ENCODE measurements at regions not wholly inside any gene's neighbourhood (a gene's known extent, or its start where the extent isn't known, plus 50 kb on each side); places are given as distances from the start of the nearest gene placed in this dataset.

DNA sequence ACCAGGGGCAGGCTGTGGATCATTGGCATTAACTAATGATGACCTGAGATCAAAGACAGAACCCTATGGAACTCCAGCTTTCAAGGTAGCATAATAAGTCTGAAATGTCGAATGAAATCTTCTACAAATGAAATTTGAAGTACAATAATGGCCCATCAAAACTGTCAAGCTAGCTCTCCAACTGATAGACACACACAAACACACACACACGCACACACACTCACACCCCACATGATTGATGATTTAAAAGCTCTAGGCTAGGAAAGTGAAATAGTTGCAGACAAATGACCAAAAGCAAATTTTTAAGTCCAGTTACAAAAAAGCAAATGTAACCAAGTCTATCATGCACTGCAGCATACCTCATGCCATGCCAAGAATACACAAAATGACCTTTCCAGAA lies 655.7 kb downstream of the C4orf33 start:
- H3K27me3 Mint-ChIP-seq: no peaks in the 10 kb centered on the region
- no peak overlapping the region for H3K27ac ChIP-seq (ENCODE audit: low read depth in 1 of 2, low read length in 2 of 2)
- intact Hi-C loops (cut with DNase I, micrococcal nuclease): no loop called here
- H3K4me3 Mint-ChIP-seq: no peak overlapping the region
- no peaks in the 10 kb centered on the region for H3K36me3 Mint-ChIP-seq (ENCODE audit: low read depth)
- no peak for ATAC-seq (ENCODE audit: poor library complexity)
- H3K9me3 Mint-ChIP-seq: peaks cover 3% of the 10 kb centered on the region
- no peak for DNase-seq
- no peaks in the 10 kb centered on the region for H3K9me3 ChIP-seq (ENCODE audit: control insufficient read depth in 1 of 2, insufficient read depth in 1 of 2, low read length in 2 of 2)
- no peak overlapping the region for H3K27ac Mint-ChIP-seq
- no peak overlapping the region for H3K4me3 ChIP-seq (ENCODE audit: low read length)
- H3K27me3 ChIP-seq (ENCODE audit: control insufficient read depth in 1 of 2, insufficient read depth in 2 of 2, low read length in 2 of 2): no peaks in the 10 kb centered on the region
- TF ChIP-seq, protein P1, sequence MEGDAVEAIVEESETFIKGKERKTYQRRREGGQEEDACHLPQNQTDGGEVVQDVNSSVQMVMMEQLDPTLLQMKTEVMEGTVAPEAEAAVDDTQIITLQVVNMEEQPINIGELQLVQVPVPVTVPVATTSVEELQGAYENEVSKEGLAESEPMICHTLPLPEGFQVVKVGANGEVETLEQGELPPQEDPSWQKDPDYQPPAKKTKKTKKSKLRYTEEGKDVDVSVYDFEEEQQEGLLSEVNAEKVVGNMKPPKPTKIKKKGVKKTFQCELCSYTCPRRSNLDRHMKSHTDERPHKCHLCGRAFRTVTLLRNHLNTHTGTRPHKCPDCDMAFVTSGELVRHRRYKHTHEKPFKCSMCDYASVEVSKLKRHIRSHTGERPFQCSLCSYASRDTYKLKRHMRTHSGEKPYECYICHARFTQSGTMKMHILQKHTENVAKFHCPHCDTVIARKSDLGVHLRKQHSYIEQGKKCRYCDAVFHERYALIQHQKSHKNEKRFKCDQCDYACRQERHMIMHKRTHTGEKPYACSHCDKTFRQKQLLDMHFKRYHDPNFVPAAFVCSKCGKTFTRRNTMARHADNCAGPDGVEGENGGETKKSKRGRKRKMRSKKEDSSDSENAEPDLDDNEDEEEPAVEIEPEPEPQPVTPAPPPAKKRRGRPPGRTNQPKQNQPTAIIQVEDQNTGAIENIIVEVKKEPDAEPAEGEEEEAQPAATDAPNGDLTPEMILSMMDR (IDR thresholded peaks at IDR 0.05): no peak
- no peaks in the 10 kb centered on the region for H3K4me1 ChIP-seq (ENCODE audit: insufficient read depth, low read length)
- CTCF ChIA-PET: no interaction called here
- no peaks in the 10 kb centered on the region for H3K36me3 ChIP-seq (ENCODE audit: insufficient read depth, low read length)
- POLR2A ChIA-PET: no interaction called here
- no peaks in the 10 kb centered on the region for H3K4me1 Mint-ChIP-seq (ENCODE audit: low read depth)

DNA sequence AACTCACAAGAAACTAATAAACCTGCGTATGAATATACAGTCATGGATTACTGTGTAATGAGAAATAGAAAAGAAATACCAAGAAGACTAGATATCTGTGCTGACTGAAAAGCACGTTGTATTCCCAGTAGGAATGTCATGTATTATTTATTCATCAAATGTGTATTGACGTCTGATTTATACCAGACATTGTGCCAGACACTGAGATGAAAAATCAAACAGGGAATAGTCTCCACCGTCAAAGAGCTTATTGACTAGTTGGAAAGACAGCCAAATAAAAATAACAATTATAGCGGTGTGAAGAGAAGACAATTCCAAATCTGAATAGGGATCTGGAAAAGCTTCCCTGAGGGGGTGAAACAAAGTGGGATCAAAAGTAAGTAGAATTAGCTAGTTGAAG lies 687.6 kb downstream of the C4orf33 start:
- ATAC-seq (ENCODE audit: poor library complexity): no peak
- H3K36me3 Mint-ChIP-seq (ENCODE audit: low read depth): no peaks in the 10 kb centered on the region
- intact Hi-C loops (cut with DNase I, micrococcal nuclease): no loop called here
- Histone ChIP-seq H3K27ac (ENCODE audit: low read depth in 1 of 2, low read length in 2 of 2) (no peak overlapping the region), H3K9me3 (ENCODE audit: control insufficient read depth in 1 of 2, insufficient read depth in 1 of 2, low read length in 2 of 2) (peaks cover 0 to 3% of the 10 kb centered on the region in 2 experiments), H3K4me1 (ENCODE audit: insufficient read depth, low read length) (no peaks in the 10 kb centered on the region), H3K4me3 (ENCODE audit: low read length) (no peak overlapping the region), H3K27me3 (ENCODE audit: control insufficient read depth in 1 of 2, insufficient read depth in 2 of 2, low read length in 2 of 2) (no peaks in the 10 kb centered on the region), H3K36me3 (ENCODE audit: insufficient read depth, low read length) (no peaks in the 10 kb centered on the region)
- no peak overlapping the region for H3K4me3 Mint-ChIP-seq
- CTCF ChIA-PET: interaction anchor here (0.8 kb wide), 1 partner anchor 13 kb away, joined by 3 read pairs; no protein-coding TSS in a partner anchor
- no peaks in the 10 kb centered on the region for H3K4me1 Mint-ChIP-seq (ENCODE audit: low read depth)
- no peaks in the 10 kb centered on the region for H3K9me3 Mint-ChIP-seq
- no peak for DNase-seq
- H3K27me3 Mint-ChIP-seq: no peaks in the 10 kb centered on the region
- H3K27ac Mint-ChIP-seq: no peak overlapping the region
- TF ChIP-seq, protein P1 (IDR thresholded peaks at IDR 0.05): no peak
- POLR2A ChIA-PET: no interaction called here

DNA sequence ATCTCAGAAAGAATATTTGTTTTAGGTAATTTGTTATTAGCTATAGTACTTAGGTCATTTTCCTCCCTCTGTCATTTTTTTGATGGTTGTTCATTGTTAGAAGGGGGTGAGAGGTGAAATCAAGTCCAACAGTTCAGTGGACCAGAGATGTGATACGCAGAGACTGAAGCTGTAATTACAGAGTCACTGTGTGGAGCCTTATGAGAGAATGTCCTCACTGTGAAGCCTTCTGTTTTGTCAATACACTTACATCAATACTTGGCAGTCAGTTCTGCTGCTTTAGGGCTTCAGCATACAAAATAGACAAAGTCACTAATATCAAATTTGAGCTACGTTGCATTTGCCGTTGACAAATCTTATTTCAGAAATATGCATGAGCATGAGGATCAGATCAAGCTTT lies 692.5 kb downstream of the C4orf33 start:
- H3K9me3 ChIP-seq (ENCODE audit: control insufficient read depth in 1 of 2, insufficient read depth in 1 of 2, low read length in 2 of 2): peaks cover 0 to 3% of the 10 kb centered on the region in 2 experiments
- H3K27ac Mint-ChIP-seq: no peak overlapping the region
- H3K36me3 Mint-ChIP-seq (ENCODE audit: low read depth): no peaks in the 10 kb centered on the region
- H3K27me3 ChIP-seq (ENCODE audit: control insufficient read depth in 1 of 2, insufficient read depth in 2 of 2, low read length in 2 of 2): no peaks in the 10 kb centered on the region
- ChIA-PET CTCF (no interaction called here), POLR2A (no interaction called here)
- no peaks in the 10 kb centered on the region for H3K27me3 Mint-ChIP-seq
- intact Hi-C loops (cut with DNase I, micrococcal nuclease): no loop called here
- H3K27ac ChIP-seq (ENCODE audit: low read depth in 1 of 2, low read length in 2 of 2): no peak overlapping the region
- no peak for DNase-seq
- no peaks in the 10 kb centered on the region for H3K4me1 Mint-ChIP-seq (ENCODE audit: low read depth)
- no peak overlapping the region for H3K4me3 Mint-ChIP-seq
- no peaks in the 10 kb centered on the region for H3K36me3 ChIP-seq (ENCODE audit: insufficient read depth, low read length)
- H3K9me3 Mint-ChIP-seq: peaks cover 3% of the 10 kb centered on the region
- no peaks in the 10 kb centered on the region for H3K4me1 ChIP-seq (ENCODE audit: insufficient read depth, low read length)
- TF ChIP-seq, protein P1 (IDR thresholded peaks at IDR 0.05): no peak
- no peak overlapping the region for H3K4me3 ChIP-seq (ENCODE audit: low read length)
- no peak for ATAC-seq (ENCODE audit: poor library complexity)

All from CD4-positive, alpha-beta T cell (primary cell).